GM19372 (cell line): ENCODE measurements at regions not wholly inside any gene's neighbourhood (a gene's known extent, or its start where the extent isn't known, plus 50 kb on each side); places are given as distances from the start of the nearest gene placed in this dataset.
A peak's percentile ranks its signal among the peaks of the same experiment; 100 is the strongest.
"Not testable (repeated sequence)": the region's sequence is repeated elsewhere in the genome, so short reads cannot be mapped to it uniquely, and the experiment has no call there.

Source experiments
- ATAC-seq: cut with Tn5 transposase; IDR thresholded peaks from one replicate; pipeline ENCODE4 v1.9.1; 2021; ENCODE audit warnings: mild to moderate bottlenecking, low read depth, moderate library complexity; ENCODE audit not compliant: unreplicated experiment

DNA sequence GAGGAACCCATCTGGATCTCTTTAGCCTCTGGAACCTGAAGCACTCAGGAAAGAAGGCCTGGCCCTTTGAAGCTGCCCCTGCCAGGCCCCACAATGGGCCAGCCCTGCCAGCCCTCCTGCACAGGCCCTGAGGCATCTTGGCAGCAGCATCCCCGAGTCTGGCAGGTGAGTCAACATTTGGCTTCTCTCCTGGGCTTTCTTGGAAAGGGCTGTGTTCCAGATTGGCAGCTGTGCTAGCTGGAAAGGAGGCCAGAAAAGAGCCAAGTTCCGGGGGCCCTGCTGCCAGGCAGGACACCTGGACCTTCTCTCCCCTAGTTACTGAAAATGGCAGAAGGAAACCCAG, 187.2 kb downstream of the SHQ1 start:
- ATAC-seq, result no peak

DNA sequence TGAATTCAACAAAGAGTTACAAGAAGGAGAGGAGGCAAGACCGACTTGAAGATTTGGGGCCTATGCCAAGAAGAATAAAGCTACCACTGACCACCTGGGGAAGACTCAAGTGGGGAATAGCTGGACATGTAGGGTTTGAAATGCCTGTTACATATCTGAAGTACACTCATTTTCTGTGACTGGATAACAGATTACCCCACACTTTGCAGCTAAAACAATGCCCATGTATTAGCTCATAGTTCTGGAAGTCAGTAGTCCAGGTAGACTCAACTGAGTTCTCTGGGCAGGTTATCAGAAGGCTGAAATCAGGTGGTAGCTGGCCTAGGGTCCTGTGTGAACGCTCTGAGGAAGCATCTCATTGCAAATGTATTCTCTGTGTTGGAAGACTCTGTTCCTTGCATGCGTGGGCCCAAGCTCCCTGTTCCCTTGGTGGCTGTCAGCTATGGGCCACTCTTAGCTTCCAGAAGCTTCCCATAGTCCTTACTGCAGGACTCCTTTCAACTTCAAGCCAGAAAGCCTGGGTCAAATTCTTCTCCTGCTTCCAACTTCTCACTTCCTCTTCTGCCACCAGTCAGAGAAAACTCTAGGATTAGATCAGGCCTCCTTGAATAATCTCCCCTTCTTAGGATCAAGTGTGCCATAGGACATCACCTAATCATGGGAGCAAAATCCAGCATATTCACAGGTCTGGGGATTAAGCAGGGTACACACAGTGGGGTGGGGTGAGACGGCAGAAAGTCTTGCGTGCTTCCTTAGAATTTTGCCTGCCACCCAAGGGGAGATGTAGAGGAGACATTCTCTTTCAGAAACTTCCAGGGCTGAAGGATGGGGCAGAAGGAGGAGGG, 187.8 kb downstream of the SHQ1 start:
- no peak for ATAC-seq

DNA sequence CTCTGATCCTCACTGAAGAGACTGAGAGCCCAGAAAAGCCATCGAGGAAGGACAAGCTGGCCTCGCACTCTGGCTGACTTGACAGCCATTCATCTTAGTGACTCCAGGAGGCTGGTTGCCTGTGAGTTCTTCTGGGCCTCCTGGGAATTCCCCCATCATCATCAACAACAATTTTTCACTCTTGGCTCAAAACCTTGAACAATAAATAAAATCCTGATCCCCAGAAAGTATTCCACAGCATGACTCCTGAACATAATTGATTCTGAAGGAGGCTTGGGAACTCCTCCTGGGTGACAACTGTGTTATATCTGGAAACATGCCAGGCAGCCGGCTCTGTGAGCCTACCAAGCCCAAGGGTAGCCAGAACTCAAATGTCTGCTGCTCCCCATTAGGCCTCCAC, 188.6 kb downstream of the SHQ1 start:
- ATAC-seq, result no peak

DNA sequence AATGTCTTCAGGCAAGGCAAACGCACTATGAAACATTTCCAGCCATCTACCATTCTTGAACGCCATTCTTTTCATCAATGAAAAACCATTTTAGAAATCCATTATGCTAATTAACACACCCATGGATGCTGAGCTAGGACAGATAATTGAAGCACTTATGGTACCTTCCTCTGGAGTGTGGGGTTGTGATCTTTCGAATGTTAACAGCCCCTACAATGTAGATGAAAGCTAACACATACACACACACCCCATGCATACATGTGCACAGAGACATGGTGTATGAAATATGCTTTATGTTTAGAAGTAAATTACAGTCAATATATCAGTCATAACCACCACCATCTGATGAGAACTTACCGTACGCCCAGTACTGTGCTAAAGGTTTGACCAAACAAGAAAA, 189.1 kb downstream of the SHQ1 start:
- no peak for ATAC-seq

DNA sequence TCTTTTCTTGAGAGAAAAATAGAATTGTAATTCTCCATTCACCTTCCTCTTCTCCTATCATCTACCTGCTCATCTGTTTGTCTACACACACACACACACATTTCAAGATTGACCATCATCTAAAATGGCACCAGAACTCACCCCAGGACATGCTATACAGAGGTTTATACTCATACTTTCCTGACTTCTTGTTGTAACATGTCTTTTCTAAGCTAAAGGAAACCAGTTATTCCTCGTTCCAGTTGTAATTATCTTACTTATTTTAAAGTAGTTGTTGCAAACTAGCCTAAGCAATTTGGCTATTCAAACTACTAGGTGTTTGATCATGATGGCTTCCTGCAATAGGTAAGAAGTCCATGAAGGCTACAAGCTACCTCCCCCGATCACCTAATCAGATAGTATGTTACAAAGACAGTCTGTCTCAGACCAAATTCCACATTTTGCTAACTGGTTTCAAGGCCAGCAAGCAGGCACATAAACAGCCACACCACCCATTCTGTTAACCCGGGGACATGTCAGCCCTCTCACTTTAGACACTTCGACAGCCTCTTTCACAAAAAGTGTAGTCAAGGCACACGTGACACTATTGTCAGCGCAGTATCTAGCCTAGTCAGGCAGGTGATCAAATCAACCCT, 189.7 kb downstream of the SHQ1 start:
- no peak for ATAC-seq

DNA sequence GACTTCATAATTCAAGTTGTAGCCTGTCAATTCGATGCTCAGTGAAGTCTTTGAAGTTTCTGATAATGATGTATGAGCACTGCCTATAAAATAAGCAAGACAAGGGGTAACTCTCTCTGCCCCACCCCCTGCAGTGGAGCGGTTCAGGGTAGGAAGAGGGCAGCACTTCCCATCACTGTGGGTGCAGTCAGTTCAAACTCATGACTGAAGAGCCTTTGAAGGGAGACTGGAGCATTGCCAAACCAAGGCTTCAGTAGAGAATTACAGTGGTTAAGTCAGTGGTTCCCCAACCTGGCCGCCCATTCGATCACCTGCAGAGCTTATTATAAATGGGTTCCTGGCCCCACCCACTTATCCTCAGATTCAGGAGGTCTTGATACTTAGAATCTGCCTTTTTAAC, 190.6 kb downstream of the SHQ1 start:
- ATAC-seq, result no peak

DNA sequence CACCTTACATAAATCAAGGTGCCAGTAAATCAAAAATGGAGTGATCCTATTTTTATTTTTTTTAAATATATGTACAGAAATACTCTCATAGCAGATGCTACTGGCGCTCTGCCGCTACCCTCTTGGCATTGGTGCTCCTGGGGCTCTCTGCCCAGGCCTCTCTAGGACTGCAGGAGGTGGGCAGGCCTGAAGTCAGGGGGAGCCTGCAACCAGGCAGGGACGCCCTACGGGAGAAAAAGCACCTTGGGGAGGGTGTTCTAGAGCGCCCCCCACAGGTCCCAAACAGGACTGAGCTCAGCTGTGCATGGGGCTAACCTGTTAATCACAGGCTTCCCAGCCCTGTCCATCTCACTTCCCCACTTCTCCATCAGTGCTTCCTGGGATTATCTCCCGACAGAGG, 192.5 kb downstream of the SHQ1 start:
- ATAC-seq, result no peak

DNA sequence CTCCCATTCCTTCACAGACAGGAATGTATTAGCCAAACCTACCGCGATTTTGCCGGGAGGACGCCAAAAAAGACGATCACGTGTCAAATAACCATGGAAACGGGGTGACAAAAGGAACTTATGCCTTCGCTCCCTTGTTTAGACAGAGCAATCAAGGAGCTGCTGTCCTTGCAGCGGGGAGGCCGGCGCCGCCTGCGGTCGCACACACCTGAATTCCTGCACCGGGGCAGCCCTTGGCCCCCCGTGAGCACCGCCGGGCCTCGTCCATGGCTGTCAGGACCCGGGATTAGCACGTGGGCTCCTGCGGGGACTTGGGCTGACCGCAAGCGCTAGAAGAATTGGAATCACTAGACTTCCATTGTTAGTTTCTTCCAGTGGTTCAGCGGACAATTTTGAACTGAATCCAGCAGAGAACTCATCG, 193.1 kb downstream of the SHQ1 start:
- ATAC-seq, result no peak

DNA sequence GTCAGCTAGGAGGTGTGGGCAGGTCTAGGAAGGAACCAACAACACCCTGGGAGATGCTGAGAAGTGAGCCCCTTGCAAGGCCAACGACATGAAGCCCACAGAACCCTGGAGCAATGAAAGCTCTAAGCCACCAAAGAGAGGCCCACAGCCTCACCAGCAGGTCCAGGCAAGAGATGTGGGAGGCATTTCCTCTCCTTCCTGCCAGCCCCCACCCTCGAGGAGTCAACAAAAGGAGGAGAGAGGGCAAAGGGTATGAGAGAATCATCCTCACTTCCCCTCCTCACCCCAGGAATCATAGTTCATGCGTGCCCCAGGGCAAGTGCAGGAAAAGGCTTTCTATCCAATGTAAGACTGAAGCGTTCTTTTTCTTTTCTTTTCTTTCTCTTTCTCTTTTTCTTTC, 195.8 kb downstream of the SHQ1 start:
- no peak for ATAC-seq

DNA sequence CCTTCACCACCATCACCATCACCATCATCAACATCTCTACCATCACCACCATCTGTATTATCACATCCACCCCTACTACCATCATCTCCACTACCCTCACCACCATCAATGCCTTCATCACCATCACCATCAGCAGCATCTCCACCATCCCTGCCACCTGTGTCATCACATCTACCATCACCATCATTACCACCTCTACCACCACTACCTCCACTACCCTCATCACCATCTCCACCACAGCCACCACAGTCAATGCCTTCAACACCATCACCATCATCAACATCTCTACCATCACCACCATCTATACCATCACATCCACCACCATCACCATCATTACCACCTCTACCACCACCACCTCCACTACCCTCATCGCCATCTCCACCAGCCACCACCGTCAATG, 196.7 kb downstream of the SHQ1 start:
- no peak for ATAC-seq

DNA sequence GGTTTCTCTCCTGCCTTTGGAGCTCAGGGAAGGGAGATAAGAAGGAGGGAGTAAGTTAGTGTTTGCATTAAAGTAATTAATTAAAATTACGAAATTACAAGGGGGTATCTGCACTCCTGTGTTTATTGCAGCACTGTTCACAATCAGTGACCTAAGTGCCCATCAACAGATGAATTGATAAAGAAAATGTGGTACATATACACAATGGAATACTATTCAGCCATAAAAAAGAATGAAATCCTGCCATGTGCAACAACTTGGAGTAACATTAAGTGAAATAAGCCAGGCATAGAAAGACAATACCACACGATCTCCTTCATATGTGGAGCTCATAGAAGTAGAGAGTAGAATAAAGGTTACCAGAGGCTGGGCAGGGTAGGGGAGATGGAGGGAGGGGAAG, 202.0 kb downstream of the SHQ1 start:
- no peak for ATAC-seq

DNA sequence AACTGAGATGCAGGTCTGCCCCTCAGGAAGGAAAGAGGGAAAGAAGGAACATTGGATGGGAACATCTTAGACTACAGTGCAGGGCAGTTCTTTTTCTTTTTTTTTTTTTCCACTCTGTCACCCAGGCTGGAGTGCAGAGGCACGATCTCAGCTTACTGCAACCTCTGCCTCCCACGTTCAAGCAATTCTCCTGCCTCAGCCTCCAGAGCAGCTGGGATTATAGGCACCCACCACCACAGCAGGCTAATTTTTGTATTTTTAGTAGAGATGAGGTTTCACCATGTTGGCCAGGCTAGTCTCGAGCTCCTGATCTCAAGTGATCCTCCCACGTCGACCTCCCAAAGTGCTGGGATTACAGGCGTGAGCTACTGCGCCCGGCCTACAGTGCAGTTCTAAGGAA, 204.6 kb downstream of the SHQ1 start:
- ATAC-seq, result not testable (repeated sequence)

DNA sequence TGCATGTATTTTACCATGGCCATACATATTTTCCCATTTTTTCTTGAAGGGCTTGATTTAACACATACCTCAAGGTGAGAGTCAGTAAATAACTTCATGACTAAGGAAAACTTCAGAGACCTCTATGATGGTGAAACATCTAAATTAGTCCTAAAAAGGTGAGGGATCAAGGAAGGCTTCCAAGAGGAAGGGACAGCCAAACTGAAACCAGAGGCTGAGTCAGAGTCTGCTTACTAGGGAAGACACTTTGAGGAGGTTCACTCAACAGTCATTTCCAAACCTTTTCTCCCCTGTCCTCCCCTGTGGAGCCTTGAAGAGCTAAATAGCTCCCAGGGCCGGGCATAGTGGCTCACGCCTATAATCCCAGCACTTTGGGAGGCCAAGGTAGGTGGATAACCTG, 206.6 kb downstream of the SHQ1 start:
- ATAC-seq, result no peak

DNA sequence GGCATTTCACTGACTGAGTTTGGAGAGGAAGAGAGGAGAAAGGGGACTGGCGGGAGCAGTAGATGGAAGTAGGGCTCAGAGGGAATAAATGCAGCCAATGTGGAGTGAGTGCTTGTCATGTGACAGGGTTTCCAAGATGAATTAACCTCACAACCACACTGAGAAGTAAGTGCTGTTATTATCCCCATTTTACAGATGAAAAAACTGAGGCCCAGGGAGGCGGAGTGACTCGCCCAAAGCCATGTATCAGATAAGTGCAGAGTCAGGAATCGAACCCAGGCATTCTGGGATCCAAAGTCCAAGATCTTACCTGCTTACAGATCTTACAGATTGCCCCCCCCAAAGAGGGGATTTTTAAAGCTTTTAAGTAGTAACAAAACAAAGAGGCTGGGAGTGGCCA, 207.2 kb downstream of the SHQ1 start:
- no peak for ATAC-seq

DNA sequence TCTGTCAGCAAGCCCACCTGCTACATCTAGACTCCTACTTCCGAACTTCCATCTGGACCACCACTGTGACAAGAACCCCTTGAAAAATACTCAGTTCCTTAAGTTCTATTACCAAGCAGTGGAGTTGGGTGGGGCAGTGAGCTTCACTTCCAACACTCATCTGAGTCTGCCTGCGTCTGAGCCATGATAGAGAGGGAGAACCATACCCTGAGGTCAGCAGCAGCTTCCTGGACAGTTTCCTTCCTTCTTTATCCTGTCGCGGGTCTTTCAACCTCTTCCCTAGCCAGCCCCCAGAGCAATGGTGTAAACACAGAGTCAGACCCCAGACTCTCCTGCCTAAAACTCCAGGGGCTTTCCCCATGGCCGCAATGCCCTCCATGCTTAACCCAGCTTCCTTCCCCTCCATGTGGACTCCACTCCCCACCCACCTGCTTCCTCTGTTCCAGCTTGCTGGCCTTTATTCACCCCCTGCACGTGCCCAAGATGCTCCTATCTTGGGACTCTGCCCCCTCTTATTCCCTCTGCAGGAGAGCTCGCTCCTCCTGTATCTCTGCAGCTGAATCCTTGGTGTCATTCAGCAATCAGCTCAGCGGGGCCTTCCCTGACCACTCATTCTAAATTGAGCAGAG, 211.2 kb downstream of the SHQ1 start:
- no peak for ATAC-seq

DNA sequence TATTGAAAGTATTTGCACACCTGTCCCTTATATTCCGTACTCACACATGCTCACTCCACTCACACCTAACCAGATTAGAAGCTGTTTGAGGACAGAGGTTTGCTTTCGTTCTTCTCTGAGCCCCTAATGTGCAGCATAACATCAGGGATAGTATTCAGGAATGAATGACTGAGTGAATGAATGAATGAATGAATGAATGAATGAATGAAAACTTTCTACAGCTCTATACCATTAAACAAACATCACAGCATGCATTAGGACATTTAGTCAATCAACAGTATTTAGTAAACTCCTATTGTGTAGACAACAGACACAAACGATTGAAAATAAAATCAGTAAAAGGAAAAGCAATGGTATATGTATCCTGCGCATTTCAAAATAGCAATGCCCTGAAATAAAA, 212.7 kb downstream of the SHQ1 start:
- ATAC-seq, result no peak

DNA sequence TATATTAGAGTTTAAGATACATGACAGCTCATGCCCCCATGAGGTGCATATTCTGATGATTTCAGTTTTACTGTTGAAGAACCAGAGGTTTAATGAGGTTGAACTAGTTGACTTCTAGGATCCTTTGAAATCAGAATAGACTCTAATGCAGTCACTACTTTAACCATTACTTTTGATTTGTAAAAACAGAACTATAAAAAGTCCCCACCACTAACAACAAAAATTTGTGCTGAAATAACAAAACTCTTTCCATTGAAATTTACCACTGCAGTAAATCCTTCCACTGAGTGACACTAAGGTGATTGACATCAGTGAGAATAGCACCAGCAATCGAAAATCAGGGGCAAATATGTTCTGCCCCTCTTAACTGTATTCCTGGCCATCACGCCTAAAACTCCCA, 214.1 kb downstream of the SHQ1 start:
- peak; percentile 48 for ATAC-seq

DNA sequence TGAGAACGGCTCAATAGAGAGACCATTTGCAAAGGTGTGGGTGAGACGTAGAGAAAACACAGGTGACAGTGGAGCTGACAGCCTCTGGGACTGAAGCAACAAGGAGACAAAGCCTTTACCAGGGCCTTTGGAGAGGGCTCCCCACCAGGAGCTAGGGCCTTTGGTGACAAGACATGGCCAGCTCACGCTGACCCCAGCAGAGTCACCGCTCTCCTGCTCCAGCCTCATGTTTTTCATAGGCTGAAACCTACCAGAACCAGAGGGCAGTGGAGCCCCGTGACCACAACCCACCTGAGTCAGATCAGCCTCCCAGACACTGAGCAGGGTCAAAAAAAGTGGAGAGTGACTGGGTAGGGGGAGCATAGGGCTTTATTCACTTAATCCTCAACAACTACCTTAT, 214.7 kb downstream of the SHQ1 start:
- ATAC-seq, result no peak

DNA sequence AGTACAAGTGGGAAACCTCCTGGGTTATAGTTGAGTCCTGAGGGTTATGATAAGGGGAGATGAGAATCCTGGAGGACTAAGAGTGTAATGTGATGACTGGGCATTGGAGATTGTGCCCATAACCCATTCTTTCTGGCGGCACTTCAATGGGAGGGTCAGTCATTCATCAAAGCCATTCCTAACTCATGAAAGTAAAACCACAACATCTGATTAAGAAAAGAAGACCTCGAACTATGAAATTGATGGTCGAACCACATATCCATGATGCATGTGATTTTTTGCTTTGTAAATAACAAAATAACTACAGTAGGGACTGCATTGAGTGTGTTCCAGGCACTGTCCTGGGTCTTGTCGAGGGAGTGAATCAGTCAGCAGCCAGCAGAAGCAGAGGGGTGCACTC, 215.1 kb downstream of the SHQ1 start:
- ATAC-seq, result no peak

DNA sequence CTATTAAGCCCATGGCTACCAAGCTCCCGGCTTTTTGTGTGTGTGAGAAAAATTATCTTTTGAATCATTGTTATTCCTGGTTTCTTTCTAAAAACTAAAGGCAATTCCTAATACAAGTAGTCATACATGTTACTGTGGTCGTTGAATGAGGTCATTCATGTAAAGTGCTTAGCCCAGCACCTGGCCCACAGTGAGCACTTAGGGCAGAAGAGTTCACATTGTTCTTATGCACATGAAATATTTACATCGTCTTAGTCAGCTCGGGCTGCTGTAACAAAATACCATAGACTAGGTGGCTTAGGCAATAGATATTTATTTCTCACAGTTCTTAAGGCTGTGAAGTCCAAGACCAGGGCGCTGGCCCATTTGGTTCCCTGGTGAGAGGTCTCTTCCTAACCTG, 216.1 kb downstream of the SHQ1 start:
- no peak for ATAC-seq

DNA sequence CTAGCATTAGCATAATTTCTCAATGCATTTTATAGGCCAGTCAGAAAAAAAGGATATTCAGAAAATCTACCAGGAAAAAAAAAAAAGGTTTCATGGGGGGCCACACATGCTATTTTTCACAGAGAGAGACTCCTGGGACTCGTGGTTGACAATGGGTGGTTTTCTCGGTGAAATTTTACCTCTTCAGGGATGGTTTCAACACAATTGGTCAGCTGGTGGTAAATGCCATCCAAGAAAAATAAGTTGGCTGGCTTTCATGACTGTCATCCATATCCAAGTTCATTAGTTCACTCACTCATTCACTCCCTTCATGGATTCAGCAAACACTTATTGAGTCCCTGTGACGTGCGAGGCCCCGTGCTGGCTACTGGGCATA, 217.3 kb downstream of the SHQ1 start:
- no peak for ATAC-seq
